ENCODE measurements at regions not wholly inside any gene's neighbourhood (a gene's known extent, or its start where the extent isn't known, plus 50 kb on each side); places are given as distances from the start of the nearest gene placed in this dataset.

DNA sequence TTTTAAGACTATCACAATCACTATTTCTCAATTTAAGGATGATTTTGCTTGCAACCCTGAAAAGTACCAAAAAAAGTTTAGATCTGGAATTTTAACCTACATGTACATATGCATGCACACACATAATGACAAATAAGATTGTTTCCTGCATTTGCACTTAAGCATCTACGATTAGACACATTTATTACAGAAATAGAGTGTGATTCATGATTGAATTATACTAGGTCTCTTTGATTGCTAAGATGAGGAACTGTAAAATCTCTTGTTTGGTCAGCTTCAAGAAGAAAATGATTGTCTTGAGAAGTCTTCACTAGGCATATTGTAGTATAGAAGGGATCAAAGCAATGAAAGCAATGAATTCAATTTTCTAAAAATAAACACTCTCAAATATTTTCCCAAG is 185.9 kb upstream of the AGR3 start:
- intact Hi-C loops (cut with DNase I; ENCODE audit: low total_unique reads): no loop called here
- H3K27ac ChIP-seq: no peak overlapping the region
- DNase-seq: no peak
- no peaks in the 10 kb centered on the region for H3K27me3 ChIP-seq
- no peaks in the 10 kb centered on the region for H3K9me3 ChIP-seq
- H3K4me3 ChIP-seq: no peak overlapping the region
- H3K4me1 ChIP-seq: no peaks in the 10 kb centered on the region
- TF ChIP-seq, protein P1, sequence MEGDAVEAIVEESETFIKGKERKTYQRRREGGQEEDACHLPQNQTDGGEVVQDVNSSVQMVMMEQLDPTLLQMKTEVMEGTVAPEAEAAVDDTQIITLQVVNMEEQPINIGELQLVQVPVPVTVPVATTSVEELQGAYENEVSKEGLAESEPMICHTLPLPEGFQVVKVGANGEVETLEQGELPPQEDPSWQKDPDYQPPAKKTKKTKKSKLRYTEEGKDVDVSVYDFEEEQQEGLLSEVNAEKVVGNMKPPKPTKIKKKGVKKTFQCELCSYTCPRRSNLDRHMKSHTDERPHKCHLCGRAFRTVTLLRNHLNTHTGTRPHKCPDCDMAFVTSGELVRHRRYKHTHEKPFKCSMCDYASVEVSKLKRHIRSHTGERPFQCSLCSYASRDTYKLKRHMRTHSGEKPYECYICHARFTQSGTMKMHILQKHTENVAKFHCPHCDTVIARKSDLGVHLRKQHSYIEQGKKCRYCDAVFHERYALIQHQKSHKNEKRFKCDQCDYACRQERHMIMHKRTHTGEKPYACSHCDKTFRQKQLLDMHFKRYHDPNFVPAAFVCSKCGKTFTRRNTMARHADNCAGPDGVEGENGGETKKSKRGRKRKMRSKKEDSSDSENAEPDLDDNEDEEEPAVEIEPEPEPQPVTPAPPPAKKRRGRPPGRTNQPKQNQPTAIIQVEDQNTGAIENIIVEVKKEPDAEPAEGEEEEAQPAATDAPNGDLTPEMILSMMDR (IDR thresholded peaks at IDR 0.05): no peak
- no peaks in the 10 kb centered on the region for H3K36me3 ChIP-seq

DNA sequence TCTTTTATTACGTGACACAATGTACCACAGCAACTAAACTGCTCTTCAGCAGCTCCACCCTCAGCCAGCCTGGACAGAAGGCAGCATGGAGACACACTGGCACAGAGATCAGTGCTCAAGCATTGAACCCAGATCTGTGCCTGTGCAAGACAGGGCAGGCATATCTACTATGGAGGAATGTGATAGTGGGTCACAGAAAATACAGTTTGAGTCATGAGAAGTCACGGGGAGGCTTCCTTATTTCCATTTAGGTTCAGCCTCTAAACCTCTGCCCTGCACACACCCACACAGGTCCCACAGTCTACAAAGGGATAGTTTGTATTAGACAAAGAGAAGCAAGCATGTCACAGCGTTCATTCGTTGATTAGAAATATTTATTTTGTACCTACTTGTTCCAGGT is 187.4 kb upstream of the AGR3 start:
- no peak overlapping the region for H3K27ac ChIP-seq
- no peak for DNase-seq
- TF ChIP-seq, protein P1 (IDR thresholded peaks at IDR 0.05): no peak
- no peaks in the 10 kb centered on the region for H3K4me1 ChIP-seq
- no peak overlapping the region for H3K4me3 ChIP-seq
- intact Hi-C loops (cut with DNase I; ENCODE audit: low total_unique reads): no loop called here
- H3K36me3 ChIP-seq: no peaks in the 10 kb centered on the region
- H3K27me3 ChIP-seq: no peaks in the 10 kb centered on the region
- no peaks in the 10 kb centered on the region for H3K9me3 ChIP-seq

DNA sequence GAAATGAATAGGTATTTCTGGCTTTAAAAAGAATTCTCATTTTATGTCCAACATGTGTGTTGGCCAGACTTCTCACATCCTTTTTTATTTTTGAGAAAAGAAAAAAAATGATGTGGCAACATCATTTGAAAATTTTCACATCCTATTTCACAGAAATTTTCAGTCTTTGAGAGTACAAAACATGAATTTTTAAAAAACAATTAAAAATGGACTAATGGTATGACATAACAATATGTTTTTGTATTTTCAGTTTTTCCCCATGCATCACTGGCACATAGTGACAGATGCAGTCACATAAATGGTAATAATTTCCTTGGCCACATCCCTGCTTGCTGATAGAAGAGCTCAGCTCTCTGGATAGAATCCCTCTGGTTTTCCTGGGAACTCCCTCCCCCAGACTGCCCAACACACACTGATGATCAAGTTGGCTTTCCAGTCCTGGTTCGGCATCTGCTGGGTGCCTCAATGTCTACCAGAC is 188.5 kb upstream of the AGR3 start:
- Histone ChIP-seq H3K9me3 (no peaks in the 10 kb centered on the region), H3K4me3 (no peak overlapping the region), H3K27ac (no peak overlapping the region), H3K27me3 (no peaks in the 10 kb centered on the region), H3K36me3 (no peaks in the 10 kb centered on the region), H3K4me1 (no peaks in the 10 kb centered on the region)
- no peak for DNase-seq
- intact Hi-C loops (cut with DNase I; ENCODE audit: low total_unique reads): no loop called here
- TF ChIP-seq, protein P1 (IDR thresholded peaks at IDR 0.05): no peak

DNA sequence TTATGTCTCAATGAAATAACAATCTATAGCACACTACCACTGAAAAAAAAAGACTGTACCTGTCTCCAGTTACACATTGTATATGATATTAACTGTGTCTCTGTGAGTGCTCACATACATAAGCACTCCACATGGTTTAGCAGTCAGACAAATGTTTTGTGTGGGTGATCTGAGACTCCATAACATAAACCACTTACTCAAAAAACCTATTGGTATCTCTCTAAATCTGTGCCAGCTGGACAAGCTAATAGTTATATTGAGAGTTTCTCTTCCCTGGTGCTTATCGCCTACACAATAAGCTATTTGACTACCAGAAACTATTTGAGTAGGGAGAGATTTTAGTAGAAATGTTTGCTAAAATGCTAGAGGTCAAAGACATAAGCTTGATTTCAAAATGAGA is 190.1 kb upstream of the AGR3 start:
- Histone ChIP-seq H3K27ac (no peak overlapping the region), H3K4me3 (no peak overlapping the region), H3K4me1 (no peaks in the 10 kb centered on the region), H3K36me3 (no peaks in the 10 kb centered on the region), H3K9me3 (no peaks in the 10 kb centered on the region), H3K27me3 (no peaks in the 10 kb centered on the region)
- DNase-seq: no peak
- intact Hi-C loops (cut with DNase I; ENCODE audit: low total_unique reads): no loop called here
- TF ChIP-seq, protein P1 (IDR thresholded peaks at IDR 0.05): no peak

DNA sequence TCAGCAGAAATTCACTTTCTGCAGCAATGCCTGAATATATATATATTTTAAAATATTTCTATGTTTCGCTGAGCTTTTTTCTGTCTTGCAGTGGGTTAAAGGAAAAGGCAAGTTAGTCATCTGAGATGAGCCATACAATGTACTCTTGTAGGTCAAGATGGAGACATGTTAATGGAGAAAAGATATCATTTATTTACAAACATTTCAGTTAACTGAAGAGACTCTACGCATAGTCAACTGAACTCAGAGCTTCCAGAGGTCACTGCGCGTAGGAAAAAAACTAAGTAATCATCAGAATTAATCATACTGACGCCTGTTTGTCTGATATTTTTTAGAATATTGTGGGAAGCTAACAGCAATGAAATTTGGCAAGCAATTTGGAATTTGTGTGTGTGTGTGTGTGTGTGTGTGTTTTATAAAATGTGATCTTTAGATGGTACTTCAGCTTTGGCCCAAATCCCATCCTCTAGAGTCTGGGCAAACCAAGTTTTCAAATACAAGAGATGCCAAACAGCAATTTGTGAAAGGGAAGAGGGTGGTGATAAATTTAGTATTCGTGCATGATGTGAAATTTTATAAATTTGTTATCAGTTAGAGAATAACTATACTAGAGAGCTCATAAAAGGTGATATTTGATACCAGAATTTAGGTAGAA is 193.9 kb upstream of the AGR3 start:
- Histone ChIP-seq H3K4me3 (no peak overlapping the region), H3K27ac (no peak overlapping the region), H3K4me1 (no peaks in the 10 kb centered on the region), H3K9me3 (no peaks in the 10 kb centered on the region), H3K27me3 (no peaks in the 10 kb centered on the region), H3K36me3 (no peaks in the 10 kb centered on the region)
- TF ChIP-seq, protein P1 (IDR thresholded peaks at IDR 0.05): no peak
- intact Hi-C loops (cut with DNase I; ENCODE audit: low total_unique reads): no loop called here
- DNase-seq: no peak

DNA sequence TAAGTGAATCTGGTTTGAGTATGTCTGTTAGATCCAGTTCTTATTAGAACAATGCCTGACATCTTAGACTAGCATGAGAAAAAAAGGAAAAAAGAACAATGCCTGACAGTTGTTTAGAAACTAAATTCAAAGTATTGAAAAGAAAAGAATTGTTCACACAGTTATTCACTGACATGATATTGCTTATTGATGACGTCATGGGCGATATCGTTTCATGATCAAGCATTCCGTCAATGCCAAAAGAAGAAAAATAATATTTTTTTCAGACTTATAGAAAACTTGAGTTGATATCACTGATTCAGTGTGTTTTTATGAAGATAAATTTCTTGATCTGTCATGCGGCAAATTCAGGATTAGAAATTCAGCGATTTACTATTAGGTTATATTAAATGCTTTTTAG is 196.5 kb upstream of the AGR3 start:
- Histone ChIP-seq H3K4me1 (no peaks in the 10 kb centered on the region), H3K27me3 (no peaks in the 10 kb centered on the region), H3K4me3 (no peak overlapping the region), H3K36me3 (no peaks in the 10 kb centered on the region), H3K9me3 (peaks cover 0 to 5% (median 0%) of the 10 kb centered on the region in 3 donors), H3K27ac (no peak overlapping the region)
- intact Hi-C loops (cut with DNase I; ENCODE audit: low total_unique reads): no loop called here
- DNase-seq: no peak
- TF ChIP-seq, protein P1 (IDR thresholded peaks at IDR 0.05): no peak

Measured in tibial artery (tissue), 4 donors.